ENCODE measurements at regions not wholly inside any gene's neighbourhood (a gene's known extent, or its start where the extent isn't known, plus 50 kb on each side); places are given as distances from the start of the nearest gene placed in this dataset.
"Not testable (repeated sequence)": the region's sequence is repeated elsewhere in the genome, so short reads cannot be mapped to it uniquely, and the experiment has no call there.

DNA sequence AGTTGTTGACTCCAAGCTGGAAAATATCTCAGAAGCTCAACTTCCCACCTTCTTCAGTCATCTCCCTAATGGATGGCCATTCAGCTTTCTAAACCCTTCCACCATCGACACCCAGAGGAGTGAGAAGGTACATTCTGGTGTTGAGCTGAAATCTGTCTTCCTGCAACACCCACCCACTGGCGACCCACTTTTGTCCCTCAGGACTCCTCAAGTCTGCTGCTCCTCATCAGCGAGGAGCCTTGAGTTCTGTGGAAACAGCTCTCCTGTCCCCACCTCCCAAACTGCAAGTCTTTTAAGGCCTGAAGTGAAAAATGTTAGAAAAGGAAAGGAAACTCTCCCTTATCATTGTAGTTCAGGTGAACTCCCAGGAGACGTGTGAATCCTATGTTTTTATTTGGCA lies 111.5 kb upstream of the HAND1 start:
- no peak for DNase-seq (ENCODE audit: low read depth in 2 of 2)

DNA sequence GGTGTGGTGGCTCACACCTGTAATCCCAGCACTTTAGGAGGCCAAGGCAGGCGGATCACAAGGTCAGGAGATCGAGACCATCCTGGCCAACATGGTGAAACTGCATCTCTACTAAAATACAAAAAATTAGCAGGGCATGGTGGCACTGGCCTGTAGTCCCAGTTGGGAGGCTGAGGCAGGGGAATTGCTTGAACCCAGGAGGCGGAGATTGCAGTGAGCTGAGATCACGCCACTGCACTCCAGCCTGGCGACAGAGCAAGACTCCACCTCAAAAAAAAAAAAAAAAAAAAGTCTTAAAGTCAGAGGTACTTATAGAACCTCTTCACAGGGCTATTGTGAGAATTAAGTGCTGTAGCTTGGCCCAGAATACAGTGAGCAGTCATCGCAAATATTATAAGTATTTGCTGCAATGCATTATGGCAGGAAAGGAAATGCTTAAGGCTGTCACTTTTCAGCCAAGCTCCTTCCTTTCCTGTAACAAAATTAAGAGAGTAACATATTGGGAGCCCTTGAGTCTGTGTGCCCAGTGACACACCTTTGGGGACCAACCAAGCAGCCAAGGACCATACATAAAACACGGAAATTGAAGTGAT lies 110.9 kb upstream of the HAND1 start:
- DNase-seq (ENCODE audit: low read depth in 2 of 2): not testable (repeated sequence)

DNA sequence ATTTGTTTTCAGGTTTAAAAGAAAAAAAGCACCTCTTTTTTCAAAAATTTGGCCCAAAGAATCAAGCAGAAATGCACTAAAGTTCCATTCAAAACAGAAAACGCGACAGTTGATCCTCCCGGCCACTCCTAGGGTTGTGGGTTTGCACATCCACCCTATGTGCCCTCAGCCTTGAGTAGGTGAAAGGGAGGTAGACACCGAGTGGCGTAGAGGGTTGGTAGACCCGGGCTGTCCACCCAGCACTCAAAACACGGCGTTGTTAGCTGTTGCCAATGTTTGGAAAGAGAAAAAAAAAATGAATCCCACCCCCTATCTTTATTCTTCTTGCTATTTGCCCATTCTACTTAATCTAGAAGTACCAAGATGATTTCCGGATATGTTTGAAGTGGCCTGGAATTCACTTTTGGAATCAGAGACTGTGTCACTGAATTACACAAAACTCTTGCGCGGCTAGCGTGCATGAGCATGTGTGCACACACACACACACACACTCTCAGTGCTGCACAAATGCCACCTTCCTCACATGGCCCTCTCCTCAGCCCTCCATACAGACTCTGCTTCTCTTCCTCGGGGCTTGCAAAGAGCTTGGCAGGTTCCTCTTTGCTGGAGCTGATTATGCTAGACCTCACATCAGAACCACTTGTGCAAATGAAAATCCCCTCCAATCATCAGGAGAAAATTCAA lies 110.2 kb upstream of the HAND1 start:
- no peak for DNase-seq (ENCODE audit: low read depth in 2 of 2)

DNA sequence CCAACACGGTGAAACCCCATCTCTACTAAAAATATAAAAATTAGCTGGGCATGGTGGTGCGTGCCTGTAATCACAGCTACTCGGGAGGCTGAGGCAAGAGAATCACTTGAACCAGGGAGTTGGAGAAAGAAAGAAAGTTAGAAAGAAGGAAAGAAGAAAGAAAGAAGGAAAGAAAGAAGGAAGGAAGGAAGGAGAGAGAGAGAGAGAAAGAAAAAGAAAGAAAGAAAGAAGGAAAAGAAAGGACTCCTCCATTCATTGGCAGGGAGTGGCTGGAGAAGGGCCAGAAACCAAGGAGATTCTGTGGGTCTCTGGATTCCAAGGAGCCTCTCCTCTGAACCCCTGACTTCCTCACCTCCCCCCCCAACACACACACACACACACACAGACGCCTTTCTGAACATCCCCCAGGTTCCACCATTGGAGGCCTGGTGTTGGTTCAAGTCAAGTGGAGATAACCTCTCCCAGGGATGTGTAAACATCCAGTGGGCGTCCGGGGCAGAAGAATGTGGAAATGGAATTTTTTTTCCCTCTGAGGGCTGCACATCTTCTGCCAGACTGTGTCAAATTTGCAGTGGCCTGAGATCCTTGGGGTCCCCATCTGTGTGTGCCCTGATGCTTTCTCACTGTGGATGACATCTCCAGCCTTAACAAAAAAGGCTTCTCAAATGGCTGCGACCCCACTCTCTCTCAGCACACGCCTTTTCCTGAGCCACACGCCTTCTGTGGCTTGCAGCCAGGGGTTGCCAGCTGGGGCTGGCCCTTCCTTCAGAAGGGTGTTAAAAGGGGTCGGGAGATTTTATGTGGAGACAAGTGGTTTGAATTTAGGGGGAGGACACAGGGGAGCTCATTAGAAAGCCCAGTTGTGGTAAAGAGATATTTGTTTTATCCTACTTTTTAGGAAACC lies 109.3 kb upstream of the HAND1 start:
- no peak for DNase-seq (ENCODE audit: low read depth in 2 of 2)

DNA sequence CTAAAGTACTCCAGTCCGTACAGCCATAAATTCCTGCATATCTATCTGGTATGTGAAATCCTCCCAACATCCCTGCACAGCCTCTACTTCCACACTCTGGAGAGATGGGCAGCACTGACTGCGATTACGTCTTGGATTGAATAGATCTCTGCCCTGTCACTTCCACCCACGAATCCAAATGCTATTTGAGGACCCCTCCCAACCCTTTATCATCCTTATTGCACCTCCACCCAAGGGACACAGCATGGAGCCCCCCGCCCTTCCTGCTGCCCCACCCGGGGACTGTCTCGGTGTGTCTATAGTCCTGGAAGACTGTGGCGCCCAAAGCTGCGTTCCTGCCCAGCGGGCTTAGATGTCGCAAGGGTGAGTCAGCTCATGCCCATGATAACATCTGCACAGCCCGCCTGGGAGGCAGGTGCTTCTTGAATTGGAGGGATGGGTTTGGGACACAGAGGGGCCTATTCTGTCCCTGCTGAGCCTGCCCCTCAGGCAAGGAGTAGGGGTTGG lies 105.7 kb upstream of the HAND1 start:
- DNase-seq (ENCODE audit: low read depth in 2 of 2): no peak

DNA sequence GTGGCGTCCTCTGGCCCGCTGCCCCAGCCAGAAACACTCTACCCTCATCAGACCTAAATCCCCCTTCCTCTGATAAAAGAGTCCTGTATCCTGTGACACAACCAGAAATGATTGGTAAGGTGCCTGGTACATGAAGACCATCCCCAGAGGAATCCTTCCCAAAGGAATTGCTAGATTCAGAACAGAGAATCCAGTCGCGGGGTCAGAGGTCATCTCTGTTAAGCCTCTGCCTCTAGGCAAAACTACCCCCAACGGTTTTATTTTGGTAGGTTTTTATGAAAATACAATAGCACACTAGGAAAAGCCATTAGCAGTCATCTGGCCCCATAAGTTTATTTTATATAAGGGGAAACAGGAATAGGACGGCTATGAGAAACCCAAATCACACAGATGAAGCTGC lies 102.4 kb upstream of the HAND1 start:
- DNase-seq (ENCODE audit: low read depth in 2 of 2): no peak

DNA sequence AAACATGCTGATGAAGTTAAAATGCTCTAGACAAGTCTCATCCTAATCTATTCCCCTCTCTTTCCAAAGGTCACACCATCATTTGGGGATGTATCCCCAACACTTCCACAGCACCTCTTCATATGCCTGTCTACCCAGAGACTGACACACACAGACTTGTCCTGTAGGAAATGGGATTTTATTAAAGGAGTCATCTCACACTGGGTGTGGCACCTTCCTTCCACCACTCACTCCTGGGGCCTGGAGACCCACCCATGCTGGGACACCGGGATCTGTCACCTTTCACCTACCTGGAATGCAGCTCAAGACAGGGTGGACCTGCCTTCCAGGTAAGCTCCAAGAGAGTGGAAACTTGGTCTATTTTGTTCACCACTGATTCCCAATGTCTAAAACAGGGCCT lies 99.4 kb upstream of the HAND1 start:
- no peak for DNase-seq (ENCODE audit: low read depth in 2 of 2)

DNA sequence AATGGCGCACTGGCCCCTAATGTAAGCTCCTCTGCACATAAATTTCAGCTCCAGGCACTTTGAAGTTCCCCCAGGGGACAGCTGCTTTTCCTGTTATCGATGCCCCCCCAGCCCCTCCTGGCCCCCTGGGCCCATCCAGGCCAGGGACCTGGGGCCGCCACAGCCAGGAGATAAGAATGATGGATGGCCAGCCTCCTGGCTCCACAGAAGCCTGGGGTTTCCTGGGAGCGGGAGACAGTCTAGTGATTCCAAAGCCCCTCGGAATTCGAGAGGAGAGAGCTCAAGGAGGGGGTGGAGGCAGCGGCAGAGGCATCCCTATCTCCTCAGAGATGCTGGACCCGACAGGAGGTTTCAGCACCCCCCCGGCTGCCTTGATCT lies 98.4 kb upstream of the HAND1 start:
- DNase-seq (ENCODE audit: low read depth in 2 of 2): no peak

DNA sequence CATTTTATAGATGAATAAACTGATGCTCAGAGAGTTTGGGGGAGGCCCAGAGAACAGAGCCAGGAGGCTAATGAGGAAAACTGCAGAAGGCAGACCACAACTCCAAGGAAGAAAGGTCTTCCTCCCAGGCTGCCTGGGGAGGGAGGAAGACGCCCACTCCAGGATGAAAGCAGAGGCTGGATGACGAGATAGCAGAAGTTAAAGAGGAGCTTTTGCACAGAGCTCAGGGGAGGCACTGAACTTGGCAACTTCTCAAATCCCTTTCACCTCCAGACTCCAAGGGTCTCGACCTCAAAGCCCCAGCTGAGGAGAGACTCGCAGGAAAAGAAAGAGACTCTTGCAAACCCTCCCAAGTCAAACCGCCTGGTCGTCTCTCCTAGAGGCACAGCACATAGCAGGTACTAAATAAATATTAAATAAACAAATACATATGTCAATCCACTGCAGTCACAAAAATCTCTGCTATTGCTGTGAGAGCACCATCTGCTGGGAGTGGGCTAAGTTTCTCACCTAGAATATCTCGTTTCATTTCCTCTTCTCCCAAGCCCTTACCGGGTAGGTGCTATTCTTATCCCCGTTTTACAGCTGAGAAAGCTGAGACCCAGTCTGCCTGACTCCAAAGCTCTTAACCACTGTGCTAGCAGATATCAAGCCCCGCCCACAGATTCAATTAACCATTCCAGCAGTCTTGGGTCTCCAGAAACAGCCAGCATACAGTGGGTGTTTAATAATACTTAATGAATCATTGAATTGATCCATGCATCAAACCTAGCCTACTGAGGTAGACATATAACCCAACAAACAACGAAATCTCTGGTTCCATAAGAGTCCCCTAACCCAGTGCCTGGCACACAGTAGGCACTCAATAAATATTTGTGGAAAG lies 97.8 kb upstream of the HAND1 start:
- no peak for DNase-seq (ENCODE audit: low read depth in 2 of 2)

DNA sequence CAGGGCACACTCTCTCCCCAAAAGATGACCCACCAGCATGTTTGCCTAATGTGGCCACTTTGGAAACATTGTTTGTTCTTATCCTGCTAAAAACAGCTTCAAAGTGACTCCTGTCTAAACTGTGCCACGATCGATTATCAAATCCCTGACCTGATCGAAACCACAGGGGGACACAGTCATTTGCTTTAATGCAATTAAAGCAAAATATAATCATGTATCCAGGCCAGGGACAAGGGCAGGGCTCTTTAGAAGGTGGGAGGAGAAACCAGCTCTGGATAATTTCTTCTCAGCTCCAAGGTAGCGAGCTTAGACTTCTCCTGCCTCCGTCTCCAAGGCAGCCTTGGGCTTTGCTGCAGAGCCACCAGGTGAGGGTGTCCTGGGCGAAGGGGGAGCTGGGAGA lies 95.0 kb upstream of the HAND1 start:
- DNase-seq (ENCODE audit: low read depth in 2 of 2): no peak

DNA sequence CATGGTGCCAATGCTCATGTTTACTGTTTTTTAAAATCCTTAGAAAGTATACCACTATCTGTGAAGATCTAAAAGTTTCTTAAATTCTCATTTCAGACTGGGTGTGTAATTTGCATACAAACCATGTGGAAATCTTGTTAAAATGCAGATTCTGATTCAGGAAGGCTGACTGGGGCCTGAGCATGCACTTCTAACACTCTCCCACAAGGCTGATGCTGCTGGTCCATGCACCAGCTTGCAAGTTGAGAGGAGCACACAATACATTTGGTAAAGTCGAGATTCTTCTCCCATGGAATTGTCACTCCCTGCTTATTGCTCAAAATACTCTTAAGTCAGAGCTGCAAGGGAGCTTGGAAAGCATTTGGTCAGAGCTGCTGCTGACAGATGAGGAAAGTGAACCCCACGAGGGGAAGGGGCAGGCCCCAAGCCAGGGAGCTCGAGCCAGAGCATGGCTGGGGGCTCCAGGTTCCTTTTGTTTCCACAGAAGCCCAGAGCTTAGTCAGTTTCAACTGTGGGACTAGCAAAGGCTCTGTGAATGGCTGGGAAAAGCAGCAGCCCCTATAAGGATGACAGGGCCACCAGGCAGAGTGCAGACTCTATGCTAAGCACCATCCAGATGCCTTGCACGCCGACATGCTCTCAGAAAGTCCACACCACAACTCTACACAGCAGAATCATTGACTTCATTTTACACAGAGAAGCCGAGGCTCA lies 93.5 kb upstream of the HAND1 start:
- no peak for DNase-seq (ENCODE audit: low read depth in 2 of 2)

DNA sequence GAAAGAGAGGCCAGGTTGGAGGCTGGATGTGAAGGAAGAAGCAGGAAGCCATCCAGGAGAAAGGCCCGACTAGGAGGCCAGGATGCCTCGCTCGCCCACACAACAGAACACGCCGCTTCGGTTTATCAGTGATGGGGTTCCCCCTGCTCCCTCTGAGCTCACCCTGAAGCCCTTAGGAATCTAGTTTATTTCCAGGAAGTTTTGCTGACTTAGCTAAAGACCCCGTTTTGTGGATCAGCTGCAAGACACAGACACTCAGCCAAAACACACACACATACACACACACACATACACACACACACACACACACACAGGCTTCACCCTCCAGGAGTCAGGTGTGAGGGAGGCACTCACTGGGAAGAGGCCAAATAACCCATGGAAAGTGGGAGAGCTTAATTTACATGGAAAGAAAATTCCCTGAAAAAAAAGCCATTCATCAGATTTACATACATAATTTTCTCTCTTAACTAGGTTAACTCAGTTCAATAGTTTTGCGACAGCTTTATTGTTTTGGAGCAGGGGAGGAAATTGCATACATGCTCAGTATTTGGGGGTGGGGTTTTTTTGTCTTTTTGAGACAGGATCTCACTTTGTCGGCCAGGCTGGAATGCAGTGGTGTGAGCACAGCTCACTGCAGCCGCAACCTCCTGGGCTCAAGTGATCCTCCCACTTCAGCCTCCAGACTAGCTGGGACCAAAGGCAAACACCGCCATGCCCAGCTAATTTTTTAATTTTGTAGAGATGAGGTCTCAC lies 92.7 kb upstream of the HAND1 start:
- no peak for DNase-seq (ENCODE audit: low read depth in 2 of 2)

DNA sequence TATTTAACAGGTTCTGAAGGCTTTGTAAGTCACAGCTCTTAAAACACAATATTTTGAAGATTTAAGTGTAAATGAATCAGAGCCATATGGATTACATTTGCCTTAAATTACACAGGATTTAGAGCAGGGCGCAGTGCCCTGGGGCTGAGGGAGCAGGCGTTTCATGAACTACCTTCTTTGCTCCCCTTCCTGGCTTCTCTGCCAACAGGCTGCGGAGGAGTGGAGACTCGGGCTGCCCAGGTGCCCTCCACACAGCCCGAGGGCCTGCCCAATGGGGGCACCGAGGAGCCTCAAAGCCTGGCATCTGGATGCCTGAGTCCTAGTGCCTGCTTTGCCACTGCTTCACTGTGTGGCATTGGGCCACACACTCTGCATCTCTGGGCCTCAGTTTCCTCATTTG lies 90.6 kb upstream of the HAND1 start:
- DNase-seq (ENCODE audit: low read depth in 2 of 2): no peak

DNA sequence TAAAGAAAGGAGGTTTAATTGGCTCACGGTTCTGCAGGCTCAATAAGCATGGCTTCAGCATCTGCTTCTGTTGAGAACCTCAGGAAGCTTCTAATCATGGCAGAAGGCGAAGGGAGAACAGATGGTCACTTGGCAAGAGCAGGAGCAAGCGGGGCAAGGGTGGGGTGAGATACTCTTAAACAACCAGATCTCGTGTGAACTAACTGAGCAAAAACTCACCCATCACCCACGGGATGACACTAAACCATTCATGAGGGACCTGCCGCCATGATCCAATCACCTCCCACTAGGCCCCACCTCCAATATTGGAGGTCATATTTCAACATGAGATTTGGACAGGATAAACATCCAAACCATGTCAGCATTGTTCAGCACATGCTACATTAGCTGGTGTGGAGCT lies 89.1 kb upstream of the HAND1 start:
- DNase-seq (ENCODE audit: low read depth in 2 of 2): no peak

DNA sequence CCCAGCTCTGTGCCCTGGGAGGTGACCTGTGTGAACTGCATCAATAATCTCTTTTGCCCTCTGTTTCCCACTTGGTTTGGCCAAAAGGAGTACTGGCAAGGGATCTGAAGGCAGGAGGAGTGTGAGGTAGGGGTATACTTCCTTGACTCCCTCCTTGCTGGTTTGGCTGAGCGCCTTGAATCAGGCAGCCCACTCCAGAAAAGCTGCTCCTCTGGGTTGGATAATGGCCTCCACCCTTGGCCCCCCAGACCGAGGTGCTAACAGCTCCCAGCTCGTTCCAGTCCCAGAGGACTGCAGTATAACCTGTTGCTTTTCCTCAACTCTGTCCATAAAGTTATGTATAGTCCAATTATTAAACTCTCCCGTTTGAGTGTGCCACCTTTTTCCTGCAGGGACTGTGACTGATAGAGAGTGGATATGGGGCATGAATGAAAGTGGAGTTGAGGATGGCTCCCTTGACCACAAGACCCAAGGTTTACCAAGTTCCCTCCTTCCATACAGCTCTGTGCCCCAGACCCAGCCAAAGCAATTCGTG lies 88.2 kb upstream of the HAND1 start:
- DNase-seq (ENCODE audit: low read depth in 2 of 2): no peak

DNA sequence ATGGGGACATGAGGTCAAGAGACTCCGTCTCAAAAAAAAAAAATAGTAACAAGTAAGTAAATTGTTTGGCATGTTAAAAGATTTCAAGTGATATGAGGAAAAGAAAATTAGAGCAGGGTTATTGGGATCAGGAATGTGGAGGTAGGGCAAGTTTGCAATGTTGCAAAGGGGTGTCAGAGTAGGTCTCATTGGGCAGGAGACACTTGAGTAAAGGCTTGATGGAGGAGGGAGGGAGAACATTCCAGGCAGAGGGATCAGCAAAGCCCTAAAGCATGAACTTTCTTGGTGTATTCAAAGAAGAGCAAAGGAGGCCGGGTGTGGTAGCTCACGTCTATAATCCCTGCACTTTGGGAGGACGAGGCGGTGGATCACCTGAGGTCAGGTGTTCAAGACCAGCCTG lies 87.1 kb upstream of the HAND1 start:
- no peak for DNase-seq (ENCODE audit: low read depth in 2 of 2)

DNA sequence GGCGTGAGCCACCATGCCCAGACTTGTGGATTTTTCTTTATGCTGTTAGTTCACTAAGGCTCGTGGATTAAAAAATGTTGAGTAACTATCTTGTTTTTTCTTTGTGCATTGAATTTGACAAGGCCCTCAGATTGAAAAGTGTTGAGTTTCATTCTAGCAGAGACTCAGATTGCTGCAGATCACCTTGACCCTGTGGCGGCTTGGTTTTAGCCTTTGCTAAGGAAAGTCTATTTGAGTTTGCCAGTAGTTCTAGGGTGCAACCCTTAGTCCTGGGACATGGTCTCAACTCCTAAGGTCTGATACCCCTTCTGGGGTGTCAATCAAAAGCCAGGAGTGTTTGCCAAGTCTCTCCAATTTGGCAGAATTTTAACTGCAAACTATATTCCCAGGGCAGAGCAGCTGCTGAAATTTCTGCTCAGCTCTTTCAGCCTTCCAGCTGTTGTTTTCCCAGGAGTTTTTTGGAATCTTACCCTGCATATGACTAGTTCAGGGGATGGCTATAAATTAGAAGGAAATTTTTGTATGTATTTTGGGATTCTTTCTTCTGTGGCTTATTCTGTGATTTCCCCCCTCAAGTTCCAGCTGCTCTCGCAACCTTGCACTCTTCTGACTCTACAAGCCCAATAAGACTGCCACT lies 84.3 kb upstream of the HAND1 start:
- no peak for DNase-seq (ENCODE audit: low read depth in 2 of 2)

DNA sequence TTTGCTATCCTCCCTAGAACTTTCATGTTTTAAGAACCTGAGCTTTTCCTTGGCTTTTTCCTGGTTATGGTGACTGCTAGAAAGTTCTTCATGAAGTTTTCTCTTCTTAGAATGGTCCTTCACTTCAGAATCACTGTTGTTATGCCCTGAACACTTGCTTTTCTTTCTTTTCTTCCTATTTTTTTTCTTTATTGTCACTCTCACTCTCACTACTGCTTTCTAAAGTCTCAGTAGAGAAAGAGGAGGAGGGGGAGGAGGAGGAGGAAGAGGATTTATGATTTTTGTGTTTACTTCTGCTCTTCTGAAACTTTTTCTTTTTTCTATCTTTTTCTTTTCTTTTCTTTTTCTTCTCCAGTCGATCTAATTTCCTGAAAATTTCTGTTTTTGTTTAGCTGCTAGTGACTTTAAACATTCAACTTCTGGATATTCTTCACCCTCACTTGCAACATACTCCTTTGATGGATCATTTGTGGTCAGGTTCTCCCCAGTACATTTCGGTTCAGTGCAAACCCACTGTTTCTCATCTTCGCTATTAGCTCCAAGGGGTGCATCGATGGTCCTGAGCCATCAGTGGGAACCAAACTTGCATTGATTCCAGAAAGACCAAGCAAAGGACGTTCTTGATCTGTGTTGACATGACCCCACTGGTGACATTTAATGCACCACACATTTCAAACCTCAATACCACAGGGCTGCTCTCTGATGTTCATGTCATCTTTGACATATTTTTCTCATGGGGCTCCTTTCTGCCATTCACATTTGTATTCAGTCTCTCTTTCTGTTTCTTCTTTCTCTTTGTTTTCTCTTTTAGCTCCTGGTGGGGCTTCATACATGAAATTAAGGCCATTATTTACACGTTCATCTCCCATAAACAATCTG lies 81.6 kb upstream of the HAND1 start:
- no peak for DNase-seq (ENCODE audit: low read depth in 2 of 2)

DNA sequence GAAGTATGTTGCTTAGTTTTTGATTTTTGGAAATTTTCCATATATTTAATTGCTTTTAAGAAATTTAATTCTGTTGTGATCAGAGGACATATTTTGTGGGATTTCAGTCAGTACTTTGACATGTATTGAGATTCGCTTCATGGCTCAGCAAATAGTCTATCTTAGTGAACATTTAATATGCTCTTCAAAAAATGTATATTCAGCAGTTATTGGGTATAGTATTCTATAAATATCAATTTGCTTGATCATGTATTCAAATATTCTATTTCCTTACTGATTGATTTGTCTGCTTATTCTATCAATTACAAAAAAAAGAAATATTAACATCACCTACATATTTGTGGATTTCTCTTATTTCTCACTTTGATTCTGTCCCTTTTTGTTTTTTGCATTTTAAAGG lies 79.5 kb upstream of the HAND1 start:
- DNase-seq (ENCODE audit: low read depth in 2 of 2): no peak
